ENCODE measurements at regions not wholly inside any gene's neighbourhood (a gene's known extent, or its start where the extent isn't known, plus 50 kb on each side); places are given as distances from the start of the nearest gene placed in this dataset.
"Not testable (repeated sequence)": the region's sequence is repeated elsewhere in the genome, so short reads cannot be mapped to it uniquely, and the experiment has no call there.

DNA sequence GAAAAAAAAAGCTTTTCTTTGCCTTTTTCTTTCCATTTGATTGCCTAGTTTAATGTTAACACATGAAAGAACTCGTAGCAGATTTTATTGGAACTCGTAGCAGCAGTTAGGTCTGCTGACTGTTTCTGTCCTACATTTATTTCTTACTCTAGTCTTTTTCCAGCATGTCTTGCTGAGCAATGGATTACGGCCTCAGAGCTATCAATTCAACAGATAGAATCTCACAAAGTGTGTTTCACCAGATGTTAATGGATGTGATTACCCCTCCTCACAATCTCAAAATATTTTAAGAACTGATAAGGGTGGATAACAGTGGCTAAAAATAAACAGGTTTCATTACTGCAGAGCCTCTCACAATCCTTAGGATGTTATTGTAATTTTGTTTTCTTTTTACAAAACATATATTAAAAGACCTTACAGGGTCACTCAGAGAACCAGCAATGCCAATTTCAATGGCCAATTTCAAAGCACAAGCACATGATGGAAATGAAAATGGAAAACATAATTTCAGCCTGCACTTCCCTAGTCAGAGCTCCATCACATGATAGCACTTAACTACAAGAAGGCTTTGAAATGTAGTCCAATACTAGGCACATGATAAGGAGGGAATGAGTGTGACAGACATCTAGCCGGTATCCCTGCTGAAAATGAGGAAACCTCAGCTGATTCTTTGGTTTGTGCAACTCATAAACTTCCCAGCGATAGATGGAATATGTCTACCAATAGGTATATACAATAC lies 838.1 kb upstream of the SEMA6D start:
- DNase-seq, result no peak

GRCh38 chr15:46880791-46881190 lies 836.5 kb upstream of the SEMA6D start:
- DNase-seq, result no peak

DNA sequence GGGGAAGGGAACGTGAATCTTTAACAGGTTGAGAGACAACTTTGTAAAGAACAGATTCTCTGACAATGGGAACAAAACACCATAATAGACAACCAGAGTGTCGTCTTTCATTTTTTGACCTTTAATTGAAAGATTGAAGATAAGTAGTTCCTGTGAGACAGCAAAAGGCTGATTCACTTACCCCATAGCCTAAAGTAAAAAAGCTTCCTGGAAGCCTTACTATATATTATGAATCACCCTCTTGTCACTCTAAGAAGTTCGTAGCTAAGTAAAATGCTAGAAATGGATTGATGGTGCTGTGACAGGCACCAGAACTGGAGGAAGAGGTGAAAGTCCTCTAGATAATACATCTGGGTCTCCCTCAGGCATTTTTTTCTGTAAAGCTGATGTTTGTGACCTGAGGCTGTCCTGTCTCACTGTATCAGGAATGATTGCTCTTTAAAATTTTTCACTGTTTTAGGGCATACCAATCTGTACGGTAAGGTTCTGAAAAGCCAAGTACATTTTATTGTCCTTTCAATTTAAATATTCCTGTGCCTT lies 824.6 kb upstream of the SEMA6D start:
- no peak for DNase-seq

GRCh38 chr15:46894644-46895043 lies 822.7 kb upstream of the SEMA6D start:
- no peak for DNase-seq

- no peak for DNase-seq
Measured at GRCh38 chr15:46897266-46897665, 820.0 kb upstream of the SEMA6D start.

DNA sequence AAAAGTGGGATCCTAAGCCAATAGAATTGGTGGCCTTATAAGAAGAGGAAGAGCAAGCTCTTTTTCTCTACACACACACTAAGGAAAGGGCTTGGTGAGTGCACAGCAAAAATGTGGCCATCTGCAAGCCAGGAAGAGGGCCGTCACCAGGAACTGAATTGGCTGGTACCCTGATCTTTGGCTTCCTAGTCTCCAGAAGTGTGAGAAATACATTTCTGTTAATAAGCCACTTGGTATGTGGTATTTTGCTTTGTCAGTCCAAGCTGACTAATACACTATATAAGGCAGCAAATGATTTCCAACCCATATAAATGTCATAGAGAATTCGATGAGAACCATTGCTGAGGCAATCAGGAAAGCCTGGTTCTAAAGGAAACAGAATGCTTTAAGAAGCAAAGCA lies 816.3 kb upstream of the SEMA6D start:
- DNase-seq, result no peak

DNA sequence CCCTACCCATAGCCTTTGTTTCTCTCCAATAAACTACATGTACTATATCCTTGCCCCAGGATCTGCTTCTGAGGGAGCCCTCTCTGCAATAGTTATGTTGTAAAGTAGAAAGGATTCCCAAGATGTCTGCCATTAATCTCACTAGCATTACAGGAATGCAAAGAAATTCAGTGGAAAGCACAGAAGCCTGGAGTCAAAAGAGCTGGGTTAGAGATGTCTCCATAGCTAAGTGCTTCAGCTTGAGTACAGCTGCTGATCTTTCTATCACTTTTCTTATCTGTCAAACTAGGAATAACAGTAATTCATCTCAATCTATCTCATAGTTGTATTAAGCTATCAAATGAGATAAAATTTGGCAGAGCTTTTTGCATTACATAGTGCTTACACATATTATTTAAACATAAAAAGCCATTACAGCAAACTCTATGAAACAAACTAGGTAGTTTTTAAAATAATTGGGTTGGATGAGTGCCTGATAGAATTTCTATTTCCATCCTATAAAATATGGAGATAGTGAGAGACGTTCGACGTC lies 799.5 kb upstream of the SEMA6D start:
- no peak for DNase-seq

- no peak for DNase-seq
Measured at GRCh38 chr15:46918462-46919140, 798.7 kb upstream of the SEMA6D start.

DNA sequence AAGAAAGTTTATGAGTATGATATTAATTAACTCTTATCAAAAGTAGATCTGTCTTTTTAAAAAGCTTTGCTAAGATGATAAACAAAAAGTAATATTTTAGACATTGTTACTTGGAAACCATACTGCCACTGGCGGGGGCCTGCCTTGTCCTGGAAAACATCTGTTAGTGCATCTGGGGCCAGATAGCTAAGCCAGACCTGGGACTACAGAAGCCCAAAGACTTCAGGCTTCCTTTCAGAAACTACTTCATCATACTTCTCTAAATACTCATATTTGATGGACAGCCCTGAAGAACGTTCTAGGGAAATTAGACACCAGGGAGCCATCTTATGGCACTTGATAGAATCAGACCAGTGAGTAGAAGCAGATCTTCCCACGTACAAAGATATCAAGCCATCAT lies 795.4 kb upstream of the SEMA6D start:
- DNase-seq, result peak; percentile 11

GRCh38 chr15:46930426-46930825 lies 786.9 kb upstream of the SEMA6D start:
- DNase-seq, result no peak

GRCh38 chr15:46933332-46933731 lies 784.0 kb upstream of the SEMA6D start:
- DNase-seq, result no peak

DNA sequence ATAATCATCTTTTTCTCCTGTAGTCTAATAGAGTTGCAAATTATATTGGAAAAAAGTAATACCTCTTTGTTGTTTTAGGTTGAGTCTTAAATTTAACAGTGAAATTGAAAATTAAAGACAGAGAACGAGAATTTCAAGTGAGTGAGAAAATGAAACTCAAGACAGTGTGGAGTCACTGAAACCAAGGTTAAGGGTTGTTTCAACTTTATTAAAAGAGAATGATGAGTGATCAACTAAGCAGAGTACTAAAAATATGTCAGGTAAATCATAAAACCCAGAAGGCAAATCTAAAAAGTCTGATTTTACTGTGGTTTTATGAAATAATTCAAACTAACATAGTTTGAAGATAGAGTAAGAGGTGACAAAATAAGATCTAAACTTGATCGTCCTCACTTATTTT lies 782.5 kb upstream of the SEMA6D start:
- no peak for DNase-seq

GRCh38 chr15:46938169-46938568 lies 779.1 kb upstream of the SEMA6D start:
- no peak for DNase-seq

DNA sequence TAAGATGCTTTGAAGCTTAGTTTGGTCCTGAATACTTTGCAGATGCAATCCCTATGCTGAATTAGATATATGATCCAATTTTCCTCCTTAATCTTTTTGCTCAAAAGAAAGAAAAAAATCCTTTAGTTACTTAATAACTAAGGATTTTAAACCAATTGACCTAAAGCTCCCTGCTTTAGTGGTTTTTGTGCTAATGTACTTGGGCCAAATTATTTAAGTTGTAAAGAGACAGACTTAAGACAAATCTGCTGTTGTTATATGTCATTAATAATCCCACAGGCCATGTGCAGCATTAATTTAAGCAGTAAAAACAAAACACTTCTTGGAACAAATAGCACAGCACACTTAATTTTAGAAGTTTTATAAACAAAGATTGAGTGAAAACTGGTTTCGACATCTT lies 776.1 kb upstream of the SEMA6D start:
- no peak for DNase-seq

DNA sequence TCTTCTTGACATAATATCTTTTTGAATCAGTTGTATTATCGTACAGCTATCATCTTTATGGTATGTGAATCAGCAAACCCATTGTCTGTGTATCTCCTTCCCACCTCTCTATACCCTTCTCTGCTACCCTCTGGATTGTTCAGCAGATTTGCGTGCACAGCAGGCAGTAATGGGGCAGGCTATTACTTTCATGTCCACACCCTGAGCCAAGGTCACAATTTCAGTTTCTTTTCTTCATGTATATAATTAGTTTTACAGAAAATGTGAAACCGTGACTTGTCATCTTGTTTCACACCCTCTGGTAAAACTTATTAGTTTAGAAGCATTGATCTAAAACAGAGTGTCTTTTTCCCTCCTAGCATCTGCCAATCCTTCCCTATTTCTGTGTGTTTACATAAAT lies 770.4 kb upstream of the SEMA6D start:
- DNase-seq, result no peak

- DNase-seq, result no peak
Measured at GRCh38 chr15:46955576-46955975, 761.7 kb upstream of the SEMA6D start.

GRCh38 chr15:46956456-46956855 lies 760.8 kb upstream of the SEMA6D start:
- DNase-seq, result no peak

GRCh38 chr15:46956881-46957280 lies 760.4 kb upstream of the SEMA6D start:
- DNase-seq, result no peak

DNA sequence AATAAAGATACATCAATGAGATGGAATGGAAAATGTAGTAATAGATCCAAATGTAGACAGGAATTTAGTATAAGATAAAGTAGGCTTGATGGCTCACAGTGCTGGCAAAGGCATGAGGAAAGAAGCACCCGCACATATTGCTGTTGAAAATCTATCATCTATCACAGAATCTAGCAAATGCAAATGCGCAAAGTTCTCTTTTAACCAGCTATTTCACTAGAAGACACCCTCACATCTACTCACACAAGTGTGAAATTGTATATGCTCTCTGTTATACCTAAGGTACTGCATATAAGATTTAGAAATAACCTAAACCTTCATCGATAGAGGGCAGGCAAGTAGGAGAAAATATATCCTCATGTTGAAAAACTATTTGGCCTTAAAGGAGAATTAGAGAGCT lies 756.7 kb upstream of the SEMA6D start:
- no peak for DNase-seq

GRCh38 chr15:46961795-46962194 lies 755.5 kb upstream of the SEMA6D start:
- DNase-seq, result no peak

DNA sequence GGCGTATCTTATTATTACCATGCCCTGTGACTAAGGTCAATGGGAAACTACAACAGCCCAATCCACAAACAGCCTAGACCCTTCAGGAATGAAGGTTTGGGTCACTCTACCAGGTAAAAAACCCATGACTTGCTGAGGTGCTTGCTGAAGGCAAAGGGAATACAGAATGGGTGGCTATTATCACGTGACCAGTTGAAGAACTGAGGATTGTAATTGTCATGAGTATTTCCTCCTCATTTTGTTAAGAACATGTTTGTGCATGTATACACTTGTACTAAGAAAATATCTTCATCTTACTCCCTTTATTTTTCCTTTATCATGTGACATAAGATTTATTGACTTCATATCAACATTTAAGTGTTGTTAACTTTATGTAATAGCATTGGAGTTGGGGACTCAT lies 729.2 kb upstream of the SEMA6D start:
- not testable (repeated sequence) for DNase-seq

DNA sequence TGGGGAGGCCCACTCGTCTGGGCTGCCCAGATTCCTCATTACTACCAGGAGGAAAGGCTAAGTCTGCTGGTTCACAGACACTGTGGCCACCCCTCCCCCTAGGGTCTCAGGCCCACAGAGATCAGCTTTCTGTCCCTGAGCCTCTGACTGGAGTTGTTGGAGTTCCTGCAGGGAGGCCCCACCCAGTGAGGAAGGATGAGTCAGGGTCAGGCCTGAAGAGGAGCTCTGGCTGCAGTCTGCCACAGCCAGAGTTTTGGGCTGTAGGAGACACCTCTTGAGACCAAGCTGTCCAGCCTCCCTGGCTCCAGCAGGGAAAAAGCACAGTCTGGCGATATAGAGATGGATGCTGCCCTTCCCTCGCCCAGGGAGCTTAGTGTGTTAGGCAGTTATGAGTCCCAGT lies 720.9 kb upstream of the SEMA6D start:
- no peak for DNase-seq

- DNase-seq, result no peak
Measured at GRCh38 chr15:46997501-46997900, 719.8 kb upstream of the SEMA6D start.

GRCh38 chr15:47003568-47003967 lies 713.7 kb upstream of the SEMA6D start:
- DNase-seq, result no peak
